GM10266 (cell line): ENCODE measurements at regions not wholly inside any gene's neighbourhood (a gene's known extent, or its start where the extent isn't known, plus 50 kb on each side); places are given as distances from the start of the nearest gene placed in this dataset.

Source experiments
- DNase-seq: peaks from one replicate; pipeline ENCODE4 v3.0.0; 2012; ENCODE audit errors: extremely low spot score
- CTCF ChIP-seq: IDR thresholded peaks from 2 replicates; pipeline ENCODE4 v1.5.1; 2012; ENCODE audit warnings: mild to moderate bottlenecking, low read depth; ENCODE audit not compliant: control insufficient read depth, insufficient read depth; ENCODE audit errors: missing control alignments

GRCh38 chr3:139280027-139280671 lies 63.7 kb upstream of the MRPS22 start:
- no peak for DNase-seq
- TF ChIP-seq CTCF, result no peak

- no peak for DNase-seq
- TF ChIP-seq CTCF, result no peak
Measured at GRCh38 chr3:139281096-139281495, 62.7 kb upstream of the MRPS22 start.

GRCh38 chr3:139281522-139282196 lies 62.2 kb upstream of the MRPS22 start:
- TF ChIP-seq CTCF, result no peak
- no peak for DNase-seq

GRCh38 chr3:139283301-139283700 lies 60.5 kb upstream of the MRPS22 start:
- no peak for DNase-seq
- no peak for TF ChIP-seq CTCF

GRCh38 chr3:139284221-139284620 lies 59.6 kb upstream of the MRPS22 start:
- DNase-seq, result no peak
- TF ChIP-seq CTCF, result no peak

GRCh38 chr3:139285691-139286090 lies 58.1 kb upstream of the MRPS22 start:
- DNase-seq, result no peak
- no peak for TF ChIP-seq CTCF

- no peak for TF ChIP-seq CTCF
- no peak for DNase-seq
Measured at GRCh38 chr3:139286241-139286640, 57.6 kb upstream of the MRPS22 start.
